DOHH2 (cell line): ENCODE measurements at regions not wholly inside any gene's neighbourhood (a gene's known extent, or its start where the extent isn't known, plus 50 kb on each side); places are given as distances from the start of the nearest gene placed in this dataset.

Source experiments
- H3F3A ChIP-seq: fragments of 200-600 bp; sonication (generic), shearing (Covaris generic); 2 replicates; pipeline ENCODE4 v1.6.0; 2016; ENCODE audit warnings: antibody characterized with exemption, mild to moderate bottlenecking; ENCODE audit not compliant: control insufficient read depth, insufficient read depth
- H3K27ac ChIP-seq: fragments of 200-600 bp; sonication (generic); 2 replicates; pipeline ENCODE4 v1.5.1; 2014; ENCODE audit warnings: low read depth, mild to moderate bottlenecking, low read length, moderate library complexity
- H3K27me3 ChIP-seq: fragments of 200-600 bp; sonication (generic); 2 replicates; pipeline ENCODE4 v1.6.1; 2014; ENCODE audit warnings: mild to moderate bottlenecking, low read length, mixed read lengths; ENCODE audit not compliant: control insufficient read depth
- H3K36me3 ChIP-seq: fragments of 200-600 bp; sonication (generic); 2 replicates; pipeline ENCODE4 v1.6.1; 2014; ENCODE audit warnings: mild to moderate bottlenecking, low read length, moderate library complexity, mixed read lengths; ENCODE audit not compliant: control insufficient read depth
- H3K4me1 ChIP-seq: fragments of 200-600 bp; sonication (generic); 2 replicates; pipeline ENCODE4 v1.6.1; 2014; ENCODE audit warnings: mild to moderate bottlenecking, low read length, mixed read lengths; ENCODE audit not compliant: control insufficient read depth
- H3K4me2 ChIP-seq: fragments of 200-600 bp; sonication (generic); 2 replicates; pipeline ENCODE4 v1.6.0; 2014; ENCODE audit warnings: mild to moderate bottlenecking, low read length, moderate library complexity
- H3K4me3 ChIP-seq: fragments of 200-600 bp; sonication (generic); 2 replicates; pipeline ENCODE4 v1.5.1; 2014; ENCODE audit warnings: mild to moderate bottlenecking, low read length, mixed read lengths
- H3K79me2 ChIP-seq: fragments of 200-600 bp; sonication (generic); 2 replicates; pipeline ENCODE4 v1.6.1; 2014; ENCODE audit warnings: mild to moderate bottlenecking, low read length, mixed read lengths; ENCODE audit not compliant: control insufficient read depth
- H3K9me2 ChIP-seq: fragments of 200-600 bp; sonication (generic); replicated peaks from 2 replicates; pipeline ENCODE4 v1.6.1; 2014; ENCODE audit warnings: mild to moderate bottlenecking, low read length, mixed read lengths; ENCODE audit not compliant: control insufficient read depth
- H3K9me3 ChIP-seq: fragments of 200-600 bp; sonication (generic); 2 replicates; pipeline ENCODE4 v1.6.1; 2014; ENCODE audit warnings: antibody characterized with exemption, low read length, mixed read lengths; ENCODE audit not compliant: control insufficient read depth, insufficient read depth
- H4K20me1 ChIP-seq: fragments of 200-600 bp; sonication (generic); 2 replicates; pipeline ENCODE4 v1.6.0; 2014; ENCODE audit warnings: low read depth, mild to moderate bottlenecking, antibody characterized with exemption, low read length, moderate library complexity; ENCODE audit not compliant: control insufficient read depth, insufficient read depth
- EZH2phosphoT487 ChIP-seq: fragments of 200-600 bp; sonication (generic); IDR thresholded peaks from 2 replicates; pipeline ENCODE4 v1.6.1; 2017; ENCODE audit warnings: borderline replicate concordance, mild to moderate bottlenecking, antibody characterized with exemption, low read length, moderate library complexity, mixed read lengths
- TF ChIP-seq, protein P1 (sequence below): fragments of 200-600 bp; sonication (generic); IDR thresholded peaks from one replicate; pipeline ENCODE4 v1.5.1; 2014; ENCODE audit warnings: antibody characterized with exemption, mild to moderate bottlenecking, low read depth, low read length; ENCODE audit not compliant: poor library complexity, severe bottlenecking

DNA sequence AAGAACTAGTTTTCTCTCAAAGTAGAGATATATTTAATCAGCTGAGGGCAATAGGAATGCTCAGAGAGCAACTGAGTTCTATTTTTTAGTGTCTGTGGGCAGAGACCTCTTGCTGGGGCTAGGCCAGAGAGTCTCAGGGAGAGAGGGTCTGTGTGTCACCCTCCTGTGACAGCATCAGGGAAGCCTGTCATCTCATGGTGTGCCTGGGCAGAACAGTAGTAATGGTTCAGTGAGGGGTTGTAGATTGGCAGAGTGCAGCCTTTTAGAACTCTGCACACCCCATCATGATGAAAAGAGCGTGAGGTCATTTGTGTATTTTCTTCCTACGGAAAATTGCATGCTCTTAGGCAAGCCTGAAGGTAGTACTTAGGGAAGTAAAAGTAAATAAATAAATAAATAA is 1396.5 kb upstream of the AGA start:
- TF ChIP-seq EZH2phosphoT487: no peak
- TF ChIP-seq, protein P1, sequence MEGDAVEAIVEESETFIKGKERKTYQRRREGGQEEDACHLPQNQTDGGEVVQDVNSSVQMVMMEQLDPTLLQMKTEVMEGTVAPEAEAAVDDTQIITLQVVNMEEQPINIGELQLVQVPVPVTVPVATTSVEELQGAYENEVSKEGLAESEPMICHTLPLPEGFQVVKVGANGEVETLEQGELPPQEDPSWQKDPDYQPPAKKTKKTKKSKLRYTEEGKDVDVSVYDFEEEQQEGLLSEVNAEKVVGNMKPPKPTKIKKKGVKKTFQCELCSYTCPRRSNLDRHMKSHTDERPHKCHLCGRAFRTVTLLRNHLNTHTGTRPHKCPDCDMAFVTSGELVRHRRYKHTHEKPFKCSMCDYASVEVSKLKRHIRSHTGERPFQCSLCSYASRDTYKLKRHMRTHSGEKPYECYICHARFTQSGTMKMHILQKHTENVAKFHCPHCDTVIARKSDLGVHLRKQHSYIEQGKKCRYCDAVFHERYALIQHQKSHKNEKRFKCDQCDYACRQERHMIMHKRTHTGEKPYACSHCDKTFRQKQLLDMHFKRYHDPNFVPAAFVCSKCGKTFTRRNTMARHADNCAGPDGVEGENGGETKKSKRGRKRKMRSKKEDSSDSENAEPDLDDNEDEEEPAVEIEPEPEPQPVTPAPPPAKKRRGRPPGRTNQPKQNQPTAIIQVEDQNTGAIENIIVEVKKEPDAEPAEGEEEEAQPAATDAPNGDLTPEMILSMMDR: no peak
- no peak overlapping the region for H3K27ac ChIP-seq
- no peak overlapping the region for H3K4me2 ChIP-seq
- H3K9me3 ChIP-seq: no peaks in the 10 kb centered on the region
- no peaks in the 10 kb centered on the region for H3K79me2 ChIP-seq
- no peaks in the 10 kb centered on the region for H3K27me3 ChIP-seq
- no peaks in the 10 kb centered on the region for H3K36me3 ChIP-seq
- H3K4me3 ChIP-seq: no peak overlapping the region
- no peaks in the 10 kb centered on the region for H3K9me2 ChIP-seq
- H3F3A ChIP-seq: no peaks in the 10 kb centered on the region
- no peaks in the 10 kb centered on the region for H3K4me1 ChIP-seq
- no peaks in the 10 kb centered on the region for H4K20me1 ChIP-seq

DNA sequence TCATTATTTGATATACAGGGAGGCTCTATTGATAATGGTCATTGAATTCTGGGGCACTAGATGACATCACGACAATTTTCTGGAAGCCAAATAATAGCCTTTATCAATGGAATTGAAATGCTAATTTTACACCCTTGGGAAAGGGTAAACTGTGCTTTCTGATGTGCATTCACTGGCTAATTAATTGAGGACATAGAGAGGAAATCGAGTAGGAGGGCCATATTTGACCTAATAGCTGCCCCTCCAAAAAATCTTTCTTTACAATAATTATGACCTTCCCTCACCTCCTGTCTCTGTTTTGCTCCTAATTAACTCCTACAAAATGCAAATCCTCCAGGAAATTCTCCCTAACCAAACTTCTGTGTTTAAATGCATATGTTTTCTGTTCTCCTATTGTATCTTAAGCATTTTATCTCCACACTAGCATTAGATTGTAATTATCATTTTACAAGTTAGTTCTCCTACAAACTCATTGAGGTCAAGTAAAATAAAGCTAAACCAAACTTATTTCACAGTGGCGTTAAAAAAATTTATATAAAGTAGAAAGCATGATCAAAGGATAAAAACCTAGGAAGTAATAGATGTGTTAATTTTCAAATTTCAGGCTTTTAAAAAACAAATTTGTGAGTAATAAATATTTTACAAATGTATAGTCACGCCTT is 1414.0 kb upstream of the AGA start:
- Histone ChIP-seq H3K27ac (no peak overlapping the region), H3K36me3 (no peaks in the 10 kb centered on the region), H3K4me3 (no peak overlapping the region), H3K27me3 (no peaks in the 10 kb centered on the region), H3K4me2 (no peak overlapping the region), H3K4me1 (no peaks in the 10 kb centered on the region), H3K79me2 (no peaks in the 10 kb centered on the region), H4K20me1 (no peaks in the 10 kb centered on the region), H3F3A (no peaks in the 10 kb centered on the region), H3K9me2 (no peaks in the 10 kb centered on the region), H3K9me3 (no peaks in the 10 kb centered on the region)
- TF ChIP-seq, protein P1: no peak
- TF ChIP-seq EZH2phosphoT487: no peak

DNA sequence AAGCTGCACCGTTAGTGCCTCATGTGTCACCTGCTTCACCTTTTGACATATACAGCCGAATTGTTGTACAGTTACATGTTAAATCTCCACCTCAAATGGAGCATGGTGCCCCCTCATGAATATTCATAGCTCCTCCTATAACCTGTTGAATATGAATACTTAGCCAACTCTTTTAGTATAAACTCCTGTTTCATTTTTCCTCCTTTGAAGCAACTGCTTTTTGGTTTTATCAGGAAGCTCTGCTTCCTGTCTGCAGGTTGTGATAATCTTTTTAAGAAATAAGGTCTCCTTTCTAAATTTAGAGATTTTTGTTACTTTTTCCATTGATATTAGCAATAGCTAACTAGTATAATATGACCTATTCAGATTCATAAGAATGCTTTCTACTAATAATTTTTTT is 1429.2 kb upstream of the AGA start:
- Histone ChIP-seq H3K4me1 (no peaks in the 10 kb centered on the region), H3K27ac (no peak overlapping the region), H3K9me3 (no peaks in the 10 kb centered on the region), H3K9me2 (no peaks in the 10 kb centered on the region), H3F3A (no peaks in the 10 kb centered on the region), H3K4me2 (no peak overlapping the region), H3K36me3 (no peaks in the 10 kb centered on the region), H3K79me2 (no peaks in the 10 kb centered on the region), H3K4me3 (no peak overlapping the region), H3K27me3 (no peaks in the 10 kb centered on the region), H4K20me1 (no peaks in the 10 kb centered on the region)
- TF ChIP-seq, protein P1: no peak
- no peak for TF ChIP-seq EZH2phosphoT487
